ENCODE measurements at regions not wholly inside any gene's neighbourhood (a gene's known extent, or its start where the extent isn't known, plus 50 kb on each side); places are given as distances from the start of the nearest gene placed in this dataset.

GRCh38 chr1:31127266-31127665, 61.7 kb upstream of the PUM1 start:
- H3K4me1 Mint-ChIP-seq, result no peaks in the 10 kb centered on the region
- H3K36me3 Mint-ChIP-seq, result no peaks in the 10 kb centered on the region
- no peaks in the 10 kb centered on the region for H3K9me3 Mint-ChIP-seq
- no peak overlapping the region for H3K27ac Mint-ChIP-seq
- no peak overlapping the region for H3K4me3 Mint-ChIP-seq
- peaks cover 6 to 10% (median 7%) of the 10 kb centered on the region in 3 donors for H3K27me3 Mint-ChIP-seq
- DNase-seq (no peak), ATAC-seq (ENCODE audit: low read depth in 2 of 2) (no peak)

DNA sequence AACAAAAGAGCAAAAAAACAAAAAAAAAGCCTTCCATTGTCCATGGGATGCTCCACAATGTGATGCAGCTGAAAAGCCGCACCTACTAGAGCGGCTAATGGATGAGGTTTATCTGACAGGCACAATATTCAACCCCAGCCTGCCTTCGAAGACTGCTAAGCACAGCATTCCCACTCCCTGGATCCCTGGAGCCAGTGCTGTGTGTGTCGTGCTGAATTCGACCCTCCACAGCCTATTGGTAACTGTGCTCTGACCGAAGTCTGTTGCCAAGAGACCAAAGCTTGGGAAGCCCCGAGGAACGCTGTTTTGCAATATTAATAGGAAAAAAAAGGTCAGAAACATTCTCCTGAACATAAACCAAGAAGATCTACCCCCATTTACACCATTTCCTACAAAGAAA, 57.2 kb upstream of the PUM1 start:
- no peaks in the 10 kb centered on the region for H3K36me3 Mint-ChIP-seq
- no peak for ATAC-seq (ENCODE audit: low read depth in 2 of 2)
- H3K27ac Mint-ChIP-seq, result no peak overlapping the region
- H3K27me3 Mint-ChIP-seq, result peaks cover 0 to 6% (median 6%) of the 10 kb centered on the region in 3 donors
- H3K4me3 Mint-ChIP-seq, result no peak overlapping the region
- no peaks in the 10 kb centered on the region for H3K4me1 Mint-ChIP-seq
- no peak for DNase-seq
- H3K9me3 Mint-ChIP-seq, result no peaks in the 10 kb centered on the region

DNA sequence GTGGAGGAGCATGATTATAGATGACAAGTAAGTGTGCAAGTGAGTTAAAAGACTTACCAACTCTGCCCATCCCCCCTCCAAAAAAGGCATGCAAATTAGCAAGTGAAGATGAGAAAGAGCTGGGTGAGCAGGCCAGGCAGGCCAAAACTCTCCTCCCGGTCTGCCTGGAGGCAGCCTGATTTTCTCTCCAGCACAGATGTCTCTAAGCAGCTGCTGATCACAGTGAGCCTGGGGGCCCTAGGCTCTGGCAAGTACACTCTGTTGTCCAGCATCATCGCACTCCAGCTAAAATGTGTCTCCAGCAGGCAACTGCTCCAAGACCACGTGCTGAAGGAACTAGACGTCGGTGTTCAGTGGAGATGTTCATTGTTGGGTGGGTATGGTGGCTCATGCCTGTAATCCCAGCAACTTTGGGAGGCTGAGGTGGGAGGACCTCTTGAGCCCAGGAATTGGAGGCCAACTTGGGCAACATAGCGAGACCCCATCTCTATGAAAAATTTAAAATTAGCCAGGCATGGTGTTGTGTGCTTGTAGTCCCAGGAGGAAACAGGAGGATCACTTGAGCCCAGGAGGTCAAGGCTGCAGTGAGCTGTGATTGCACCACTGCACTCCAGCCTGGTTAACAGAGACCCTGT, 56.7 kb upstream of the PUM1 start:
- Mint-ChIP-seq H3K4me3 (no peak overlapping the region), H3K9me3 (no peaks in the 10 kb centered on the region), H3K36me3 (no peaks in the 10 kb centered on the region), H3K27me3 (peaks cover 0 to 6% (median 6%) of the 10 kb centered on the region in 3 donors), H3K27ac (peak overlapping the region in 1 of 6 donors; percentile 4), H3K4me1 (no peaks in the 10 kb centered on the region)
- DNase-seq (no peak), ATAC-seq (ENCODE audit: low read depth in 2 of 2) (no peak)

DNA sequence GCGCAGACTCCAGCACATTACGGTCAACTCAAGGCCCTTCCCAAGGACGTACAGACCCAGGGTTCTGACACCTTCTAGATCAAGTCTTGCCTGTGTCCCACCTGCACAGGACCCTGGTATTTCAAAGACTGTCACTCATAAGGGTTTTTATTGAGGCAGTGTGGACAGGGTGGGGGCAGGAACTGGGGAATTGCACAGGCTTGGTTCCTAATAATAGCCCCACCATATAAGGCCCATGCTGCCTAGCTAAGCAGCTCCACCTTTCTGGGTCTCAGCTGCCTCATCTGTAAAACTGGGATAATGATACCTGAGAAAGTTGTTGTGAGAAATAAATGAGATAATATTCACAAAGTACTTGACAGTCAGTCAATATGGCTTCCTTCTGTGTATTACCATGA, 55.3 kb upstream of the PUM1 start:
- peaks cover 9 to 16% (median 12%) of the 10 kb centered on the region in 3 donors for H3K27me3 Mint-ChIP-seq
- H3K4me1 Mint-ChIP-seq, result no peaks in the 10 kb centered on the region
- peaks cover 0 to 1% (median 0%) of the 10 kb centered on the region in 7 donors for H3K9me3 Mint-ChIP-seq
- no peak overlapping the region for H3K4me3 Mint-ChIP-seq
- DNase-seq (no peak), ATAC-seq (ENCODE audit: low read depth in 2 of 2) (no peak)
- no peak overlapping the region for H3K27ac Mint-ChIP-seq
- peaks cover 0 to 5% of the 10 kb centered on the region in 2 donors for H3K36me3 Mint-ChIP-seq

DNA sequence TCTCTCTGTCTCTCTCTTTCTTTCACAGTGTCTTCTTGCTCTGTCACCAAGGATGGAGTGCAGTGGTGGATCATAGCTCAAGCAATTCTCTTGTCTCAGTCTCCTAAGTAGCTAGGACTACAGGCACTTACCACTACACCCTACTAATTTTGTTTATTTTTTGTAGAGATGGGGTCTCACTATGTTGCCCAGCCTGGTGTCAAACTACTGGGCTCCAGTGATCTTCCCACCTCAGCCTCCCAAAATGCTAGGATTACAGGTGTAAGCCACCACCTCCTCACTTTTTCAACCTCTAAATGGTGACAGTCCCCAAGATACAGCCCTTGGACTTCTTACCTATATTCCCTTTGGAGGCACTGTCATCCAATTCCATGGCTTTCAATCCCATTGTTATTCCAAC, 50.5 kb upstream of the PUM1 start:
- no peak overlapping the region for H3K4me3 Mint-ChIP-seq
- peaks cover 14 to 18% (median 16%) of the 10 kb centered on the region in 3 donors for H3K27me3 Mint-ChIP-seq
- peaks cover 0 to 8% of the 10 kb centered on the region in 2 donors for H3K36me3 Mint-ChIP-seq
- H3K4me1 Mint-ChIP-seq, result no peaks in the 10 kb centered on the region
- peaks cover 0 to 1% (median 0%) of the 10 kb centered on the region in 7 donors for H3K9me3 Mint-ChIP-seq
- peak overlapping the region in 1 of 6 donors; percentile 20 for H3K27ac Mint-ChIP-seq
- ATAC-seq (ENCODE audit: low read depth in 2 of 2) (no peak), DNase-seq (no peak)
